ENCODE measurements at regions not wholly inside any gene's neighbourhood (a gene's known extent, or its start where the extent isn't known, plus 50 kb on each side); places are given as distances from the start of the nearest gene placed in this dataset.

DNA sequence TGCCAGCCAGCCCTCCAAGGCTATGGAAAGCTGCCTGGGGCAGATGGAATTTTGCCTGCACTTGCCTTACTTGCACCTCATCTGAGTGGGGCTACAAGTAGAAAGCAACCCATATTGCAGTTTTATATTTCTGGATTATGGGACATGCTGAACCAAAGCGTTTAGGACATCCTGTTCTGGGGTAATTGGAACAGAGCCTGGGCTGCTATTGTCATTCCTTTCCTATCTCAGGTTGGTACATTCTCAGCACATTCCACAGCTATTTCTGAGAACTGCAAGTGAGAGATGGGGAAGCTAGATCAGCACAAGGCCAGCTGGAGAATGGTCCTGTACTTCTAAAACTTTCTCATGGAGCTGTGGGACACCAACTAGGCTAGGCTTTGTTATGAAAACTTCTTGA lies 713.8 kb downstream of the KCNT2 start:
- Mint-ChIP-seq H3K4me3 (no peak overlapping the region), H3K36me3 (no peaks in the 10 kb centered on the region), H3K27ac (no peak overlapping the region), H3K9me3 (peaks cover 0 to 8% (median 4%) of the 10 kb centered on the region in 7 donors), H3K4me1 (no peaks in the 10 kb centered on the region), H3K27me3 (no peaks in the 10 kb centered on the region)
- Histone ChIP-seq H3K27ac (ENCODE audit: insufficient read depth, low read length, poor library complexity, severe bottlenecking) (no peak overlapping the region), H3K4me1 (ENCODE audit: control insufficient read depth, insufficient read depth, low read length, poor library complexity, severe bottlenecking) (no peaks in the 10 kb centered on the region), H3K9me3 (ENCODE audit: control insufficient read depth in 2 of 2, low read length in 2 of 2) (peaks cover 0 to 11% of the 10 kb centered on the region in 2 experiments), H3K4me3 (ENCODE audit: low read depth, low read length) (no peak overlapping the region), H3K27me3 (ENCODE audit: control insufficient read depth, insufficient read depth, low read length) (no peaks in the 10 kb centered on the region), H3K36me3 (ENCODE audit: control insufficient read depth, insufficient read depth, low read length) (no peaks in the 10 kb centered on the region)
- no peak for ATAC-seq (ENCODE audit: low read depth in 2 of 2)
- no peak for DNase-seq

DNA sequence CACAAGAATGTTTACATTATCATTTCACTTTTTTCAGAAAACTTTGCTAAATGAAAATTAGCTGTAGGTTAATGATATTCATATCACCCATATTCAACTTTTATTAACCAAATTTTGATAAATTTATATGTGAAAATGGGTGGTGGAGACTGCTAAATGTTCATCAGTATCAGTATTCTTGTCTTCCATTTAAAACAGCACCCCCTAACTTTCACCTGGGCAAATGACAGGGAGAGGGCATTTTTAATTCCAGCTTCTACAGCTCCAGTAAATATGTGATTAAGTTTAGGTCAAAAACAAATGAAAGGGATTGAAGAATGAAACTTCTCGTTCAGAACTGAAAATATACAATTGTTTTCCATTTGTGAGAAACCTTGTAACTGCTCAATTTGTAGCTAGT lies 722.2 kb downstream of the KCNT2 start:
- no peak for DNase-seq
- Mint-ChIP-seq H3K4me1 (no peaks in the 10 kb centered on the region), H3K27ac (no peak overlapping the region), H3K36me3 (no peaks in the 10 kb centered on the region), H3K9me3 (peaks cover 0 to 8% (median 2%) of the 10 kb centered on the region in 7 donors), H3K4me3 (no peak overlapping the region), H3K27me3 (no peaks in the 10 kb centered on the region)
- Histone ChIP-seq H3K4me3 (ENCODE audit: low read depth, low read length) (no peak overlapping the region), H3K27me3 (ENCODE audit: control insufficient read depth, insufficient read depth, low read length) (no peaks in the 10 kb centered on the region), H3K9me3 (ENCODE audit: control insufficient read depth in 2 of 2, low read length in 2 of 2) (no peaks in the 10 kb centered on the region), H3K4me1 (ENCODE audit: control insufficient read depth, insufficient read depth, low read length, poor library complexity, severe bottlenecking) (no peaks in the 10 kb centered on the region), H3K27ac (ENCODE audit: insufficient read depth, low read length, poor library complexity, severe bottlenecking) (no peak overlapping the region), H3K36me3 (ENCODE audit: control insufficient read depth, insufficient read depth, low read length) (no peaks in the 10 kb centered on the region)
- ATAC-seq (ENCODE audit: low read depth in 2 of 2) = no peak

DNA sequence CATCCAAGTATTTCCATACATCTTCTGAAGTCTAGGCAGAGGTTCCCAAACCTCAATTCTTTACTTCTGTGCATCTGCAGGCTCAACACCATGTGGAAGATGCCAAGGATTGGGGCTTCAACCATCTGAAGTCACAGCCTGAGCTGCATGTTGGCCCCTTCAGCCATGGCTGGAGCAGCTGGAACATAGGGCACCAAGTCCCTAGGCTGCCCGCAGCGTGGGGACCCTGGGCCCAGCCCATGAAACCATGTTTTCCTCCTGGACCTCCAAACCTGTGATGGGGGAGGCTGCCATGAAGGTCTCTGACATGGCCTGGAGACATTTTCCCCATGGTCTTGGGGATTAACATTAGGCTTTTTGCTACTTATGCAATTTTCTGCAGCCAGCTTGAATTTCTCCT lies 729.8 kb downstream of the KCNT2 start:
- Mint-ChIP-seq H3K9me3 (peaks cover 1 to 13% (median 5%) of the 10 kb centered on the region in 7 donors), H3K4me1 (peaks cover 0 to 4% (median 0%) of the 10 kb centered on the region in 4 donors), H3K27ac (no peak overlapping the region), H3K36me3 (no peaks in the 10 kb centered on the region), H3K4me3 (no peak overlapping the region), H3K27me3 (no peaks in the 10 kb centered on the region)
- H3K27ac ChIP-seq (ENCODE audit: insufficient read depth, low read length, poor library complexity, severe bottlenecking) = no peak overlapping the region
- DNase-seq (no peak), ATAC-seq (ENCODE audit: low read depth in 2 of 2) (no peak)
- no peaks in the 10 kb centered on the region for H3K36me3 ChIP-seq (ENCODE audit: control insufficient read depth, insufficient read depth, low read length)
- no peak overlapping the region for H3K4me3 ChIP-seq (ENCODE audit: low read depth, low read length)
- no peaks in the 10 kb centered on the region for H3K9me3 ChIP-seq (ENCODE audit: control insufficient read depth in 2 of 2, low read length in 2 of 2)
- H3K27me3 ChIP-seq (ENCODE audit: control insufficient read depth, insufficient read depth, low read length) = no peaks in the 10 kb centered on the region
- H3K4me1 ChIP-seq (ENCODE audit: control insufficient read depth, insufficient read depth, low read length, poor library complexity, severe bottlenecking) = no peaks in the 10 kb centered on the region

DNA sequence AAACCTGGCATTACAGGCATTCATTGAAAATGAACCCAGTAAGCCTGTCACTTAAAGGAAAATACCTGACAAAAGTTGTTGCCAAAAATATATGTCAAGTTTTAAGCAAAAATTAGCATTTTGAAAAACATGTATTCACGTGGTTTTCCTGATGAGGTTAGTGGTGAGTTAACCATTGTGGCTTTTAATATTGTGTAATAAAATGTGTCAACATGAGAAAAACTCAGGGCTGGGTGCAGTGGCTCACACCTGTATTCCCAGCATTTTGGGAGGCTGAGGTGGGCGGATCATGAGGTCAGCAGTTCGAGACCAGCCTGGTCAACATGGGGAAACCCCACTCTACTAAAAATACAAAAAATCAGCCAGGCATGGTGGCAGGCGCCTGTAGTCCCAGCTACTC lies 731.4 kb downstream of the KCNT2 start:
- no peaks in the 10 kb centered on the region for H3K4me1 ChIP-seq (ENCODE audit: control insufficient read depth, insufficient read depth, low read length, poor library complexity, severe bottlenecking)
- no peaks in the 10 kb centered on the region for H3K9me3 ChIP-seq (ENCODE audit: control insufficient read depth in 2 of 2, low read length in 2 of 2)
- H3K4me3 ChIP-seq (ENCODE audit: low read depth, low read length) = no peak overlapping the region
- no peaks in the 10 kb centered on the region for H3K36me3 ChIP-seq (ENCODE audit: control insufficient read depth, insufficient read depth, low read length)
- H3K27me3 ChIP-seq (ENCODE audit: control insufficient read depth, insufficient read depth, low read length) = no peaks in the 10 kb centered on the region
- no peak overlapping the region for H3K27ac Mint-ChIP-seq
- no peaks in the 10 kb centered on the region for H3K36me3 Mint-ChIP-seq
- no peaks in the 10 kb centered on the region for H3K27me3 Mint-ChIP-seq
- peaks cover 0 to 4% (median 0%) of the 10 kb centered on the region in 4 donors for H3K4me1 Mint-ChIP-seq
- H3K4me3 Mint-ChIP-seq = no peak overlapping the region
- DNase-seq (no peak), ATAC-seq (ENCODE audit: low read depth in 2 of 2) (no peak)
- H3K27ac ChIP-seq (ENCODE audit: insufficient read depth, low read length, poor library complexity, severe bottlenecking) = no peak overlapping the region
- H3K9me3 Mint-ChIP-seq = peaks cover 1 to 13% (median 6%) of the 10 kb centered on the region in 7 donors

DNA sequence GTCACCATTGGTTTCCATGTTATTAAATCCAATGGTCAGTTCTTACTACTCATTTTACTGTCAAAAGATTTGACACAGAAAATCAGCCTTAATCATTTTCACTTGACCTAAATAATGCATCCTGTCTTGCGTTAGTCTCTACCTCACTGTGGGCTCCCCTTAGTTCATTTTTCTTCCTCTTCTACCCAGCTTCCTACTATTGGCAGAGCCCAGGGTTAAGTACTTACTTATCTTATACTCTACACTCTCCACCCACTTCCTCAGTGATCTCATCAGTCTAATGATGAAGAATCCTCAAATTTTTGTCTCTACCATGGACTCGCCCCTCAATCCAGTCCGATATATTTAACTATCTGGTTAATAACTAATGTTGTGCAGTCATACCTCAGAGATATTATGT lies 735.9 kb downstream of the KCNT2 start:
- H3K27ac Mint-ChIP-seq = no peak overlapping the region
- Histone ChIP-seq H3K27ac (ENCODE audit: insufficient read depth, low read length, poor library complexity, severe bottlenecking) (no peak overlapping the region), H3K27me3 (ENCODE audit: control insufficient read depth, insufficient read depth, low read length) (no peaks in the 10 kb centered on the region), H3K4me3 (ENCODE audit: low read depth, low read length) (no peak overlapping the region), H3K36me3 (ENCODE audit: control insufficient read depth, insufficient read depth, low read length) (no peaks in the 10 kb centered on the region), H3K4me1 (ENCODE audit: control insufficient read depth, insufficient read depth, low read length, poor library complexity, severe bottlenecking) (no peaks in the 10 kb centered on the region), H3K9me3 (ENCODE audit: control insufficient read depth in 2 of 2, low read length in 2 of 2) (no peaks in the 10 kb centered on the region)
- H3K4me1 Mint-ChIP-seq = no peaks in the 10 kb centered on the region
- H3K27me3 Mint-ChIP-seq = no peaks in the 10 kb centered on the region
- ATAC-seq (ENCODE audit: low read depth in 2 of 2) (no peak), DNase-seq (no peak)
- H3K36me3 Mint-ChIP-seq = no peaks in the 10 kb centered on the region
- H3K4me3 Mint-ChIP-seq = no peak overlapping the region
- H3K9me3 Mint-ChIP-seq = peaks cover 2 to 13% (median 4%) of the 10 kb centered on the region in 7 donors

DNA sequence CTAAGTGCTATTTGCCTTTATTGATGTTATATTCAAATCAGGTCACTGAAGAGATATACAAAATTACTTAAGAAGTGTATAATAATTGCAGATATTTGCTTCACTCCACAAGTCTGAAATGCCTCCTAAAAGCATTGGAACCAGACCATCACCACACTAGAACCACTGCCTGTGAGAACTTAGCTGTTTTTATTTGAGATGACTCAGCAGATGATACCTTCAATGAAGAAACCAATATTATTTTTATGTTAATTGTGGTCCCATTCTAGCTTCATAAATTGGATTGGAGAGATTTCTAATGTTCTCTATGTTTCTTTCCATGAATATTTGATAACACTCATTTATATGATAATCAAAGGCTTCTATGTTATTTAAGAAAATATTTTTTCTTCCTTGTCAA lies 740.6 kb downstream of the KCNT2 start:
- H3K27me3 Mint-ChIP-seq = no peaks in the 10 kb centered on the region
- H3K4me1 Mint-ChIP-seq = no peaks in the 10 kb centered on the region
- H3K27me3 ChIP-seq (ENCODE audit: control insufficient read depth, insufficient read depth, low read length) = no peaks in the 10 kb centered on the region
- ATAC-seq (ENCODE audit: low read depth in 2 of 2) (no peak), DNase-seq (no peak)
- peaks cover 0 to 12% (median 3%) of the 10 kb centered on the region in 7 donors for H3K9me3 Mint-ChIP-seq
- H3K4me3 Mint-ChIP-seq = no peak overlapping the region
- H3K27ac ChIP-seq (ENCODE audit: insufficient read depth, low read length, poor library complexity, severe bottlenecking) = no peak overlapping the region
- no peaks in the 10 kb centered on the region for H3K9me3 ChIP-seq (ENCODE audit: control insufficient read depth in 2 of 2, low read length in 2 of 2)
- H3K4me3 ChIP-seq (ENCODE audit: low read depth, low read length) = no peak overlapping the region
- no peaks in the 10 kb centered on the region for H3K36me3 ChIP-seq (ENCODE audit: control insufficient read depth, insufficient read depth, low read length)
- H3K36me3 Mint-ChIP-seq = no peaks in the 10 kb centered on the region
- H3K4me1 ChIP-seq (ENCODE audit: control insufficient read depth, insufficient read depth, low read length, poor library complexity, severe bottlenecking) = no peaks in the 10 kb centered on the region
- H3K27ac Mint-ChIP-seq = no peak overlapping the region

DNA sequence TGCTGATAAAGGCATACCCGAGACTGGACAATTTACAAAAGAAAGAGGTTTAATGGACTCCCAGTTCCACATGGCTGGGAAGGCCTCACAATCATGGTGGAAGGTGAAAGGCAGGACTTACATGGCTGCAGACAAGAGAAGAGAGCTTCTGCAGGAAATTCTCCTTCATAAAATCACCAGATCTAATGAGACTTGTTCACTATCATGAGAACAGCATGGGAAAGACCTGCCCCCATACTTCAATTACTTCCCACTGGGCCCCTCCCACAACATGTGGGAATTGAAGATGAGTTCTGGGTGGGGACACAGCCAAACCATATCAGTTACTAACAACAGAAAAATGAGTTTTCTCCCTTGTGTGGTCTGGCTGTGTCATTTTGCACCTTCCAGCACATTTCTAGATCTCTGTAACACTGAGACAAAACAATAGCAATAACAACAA lies 741.4 kb downstream of the KCNT2 start:
- H3K36me3 Mint-ChIP-seq = no peaks in the 10 kb centered on the region
- no peaks in the 10 kb centered on the region for H3K9me3 ChIP-seq (ENCODE audit: control insufficient read depth in 2 of 2, low read length in 2 of 2)
- ATAC-seq (ENCODE audit: low read depth in 2 of 2) (no peak), DNase-seq (no peak)
- no peaks in the 10 kb centered on the region for H3K4me1 Mint-ChIP-seq
- no peak overlapping the region for H3K27ac ChIP-seq (ENCODE audit: insufficient read depth, low read length, poor library complexity, severe bottlenecking)
- H3K27me3 Mint-ChIP-seq = no peaks in the 10 kb centered on the region
- H3K36me3 ChIP-seq (ENCODE audit: control insufficient read depth, insufficient read depth, low read length) = no peaks in the 10 kb centered on the region
- H3K27me3 ChIP-seq (ENCODE audit: control insufficient read depth, insufficient read depth, low read length) = no peaks in the 10 kb centered on the region
- no peak overlapping the region for H3K4me3 ChIP-seq (ENCODE audit: low read depth, low read length)
- H3K9me3 Mint-ChIP-seq = peaks cover 0 to 8% (median 3%) of the 10 kb centered on the region in 7 donors
- no peak overlapping the region for H3K4me3 Mint-ChIP-seq
- no peaks in the 10 kb centered on the region for H3K4me1 ChIP-seq (ENCODE audit: control insufficient read depth, insufficient read depth, low read length, poor library complexity, severe bottlenecking)
- no peak overlapping the region for H3K27ac Mint-ChIP-seq

DNA sequence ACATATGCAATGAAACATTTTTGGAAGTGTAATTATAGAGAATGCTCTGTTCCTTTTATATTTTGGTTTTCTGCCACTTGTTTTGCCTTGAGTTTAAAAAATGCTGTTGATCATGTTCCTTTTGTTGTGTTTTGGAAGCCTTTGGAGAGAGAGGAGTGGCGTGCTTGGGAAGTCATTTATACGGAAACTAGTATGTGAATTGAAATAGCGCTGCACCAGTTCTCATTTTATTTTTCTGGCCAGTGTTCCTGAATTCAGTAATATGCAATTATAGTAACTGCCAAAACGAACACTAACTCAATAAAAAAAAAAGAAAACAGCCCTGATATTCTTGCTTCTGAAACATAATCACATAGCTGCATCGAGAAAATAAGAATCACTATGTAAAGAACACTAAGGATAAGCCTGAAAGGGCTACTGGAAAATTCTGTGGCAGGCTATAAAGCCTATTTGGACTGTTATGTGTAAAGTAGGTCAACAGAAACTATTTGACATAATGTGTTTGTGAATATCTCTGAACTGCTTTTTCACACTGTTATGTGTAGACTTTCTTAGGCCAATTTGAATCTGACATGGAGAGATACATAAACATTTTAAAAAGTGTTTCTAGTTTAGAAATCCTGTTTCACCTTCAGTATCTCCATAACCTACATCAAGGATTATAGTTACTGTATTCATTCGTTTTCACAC lies 742.0 kb downstream of the KCNT2 start:
- H3K27ac Mint-ChIP-seq = no peak overlapping the region
- H3K4me1 Mint-ChIP-seq = no peaks in the 10 kb centered on the region
- no peaks in the 10 kb centered on the region for H3K27me3 Mint-ChIP-seq
- Histone ChIP-seq H3K36me3 (ENCODE audit: control insufficient read depth, insufficient read depth, low read length) (no peaks in the 10 kb centered on the region), H3K9me3 (ENCODE audit: control insufficient read depth in 2 of 2, low read length in 2 of 2) (no peaks in the 10 kb centered on the region), H3K27ac (ENCODE audit: insufficient read depth, low read length, poor library complexity, severe bottlenecking) (no peak overlapping the region), H3K4me3 (ENCODE audit: low read depth, low read length) (no peak overlapping the region), H3K27me3 (ENCODE audit: control insufficient read depth, insufficient read depth, low read length) (no peaks in the 10 kb centered on the region), H3K4me1 (ENCODE audit: control insufficient read depth, insufficient read depth, low read length, poor library complexity, severe bottlenecking) (no peaks in the 10 kb centered on the region)
- H3K4me3 Mint-ChIP-seq = no peak overlapping the region
- H3K36me3 Mint-ChIP-seq = no peaks in the 10 kb centered on the region
- peaks cover 0 to 12% (median 3%) of the 10 kb centered on the region in 7 donors for H3K9me3 Mint-ChIP-seq
- no peak for DNase-seq
- no peak for ATAC-seq (ENCODE audit: low read depth in 2 of 2)

Data from CD4-positive, CD25-positive, alpha-beta regulatory T cell (primary cell).